HG02884 (cell line): ENCODE measurements at regions not wholly inside any gene's neighbourhood (a gene's known extent, or its start where the extent isn't known, plus 50 kb on each side); places are given as distances from the start of the nearest gene placed in this dataset.
A peak's percentile ranks its signal among the peaks of the same experiment; 100 is the strongest.

Experiments
- ATAC-seq: cut with Tn5 transposase; IDR thresholded peaks from one replicate; pipeline ENCODE4 v1.9.1; 2021; ENCODE audit warnings: mild to moderate bottlenecking, moderate library complexity; ENCODE audit not compliant: unreplicated experiment

GRCh38 chr4:17339376-17339775 is 172.5 kb downstream of the QDPR start:
- ATAC-seq = no peak

- ATAC-seq = no peak
These were observed 174.9 kb downstream of the QDPR start for GRCh38 chr4:17336986-17337385.

GRCh38 chr4:17336524-17336961 is 175.3 kb downstream of the QDPR start:
- peak; percentile 84 for ATAC-seq

GRCh38 chr4:17336069-17336468 is 175.8 kb downstream of the QDPR start:
- ATAC-seq = no peak

- no peak for ATAC-seq
These were observed 176.5 kb downstream of the QDPR start for GRCh38 chr4:17335371-17335770.

GRCh38 chr4:17332478-17332877 is 179.4 kb downstream of the QDPR start:
- ATAC-seq = no peak

GRCh38 chr4:17329046-17329445 is 182.8 kb downstream of the QDPR start:
- ATAC-seq = no peak

GRCh38 chr4:17328141-17328815 is 183.6 kb downstream of the QDPR start:
- no peak for ATAC-seq

GRCh38 chr4:17327591-17327990 is 184.3 kb downstream of the QDPR start:
- no peak for ATAC-seq

- no peak for ATAC-seq
These were observed 185.1 kb downstream of the QDPR start for GRCh38 chr4:17326756-17327155.

GRCh38 chr4:17325098-17325497 is 186.8 kb downstream of the QDPR start:
- no peak for ATAC-seq

- ATAC-seq = no peak
These were observed 187.5 kb downstream of the QDPR start for GRCh38 chr4:17324386-17324830.

- no peak for ATAC-seq
These were observed 188.1 kb downstream of the QDPR start for GRCh38 chr4:17323554-17324385.

GRCh38 chr4:17322514-17322913 is 189.4 kb downstream of the QDPR start:
- no peak for ATAC-seq

GRCh38 chr4:17320046-17320445 is 191.8 kb downstream of the QDPR start:
- ATAC-seq = no peak

GRCh38 chr4:17317526-17317925 is 194.4 kb downstream of the QDPR start:
- no peak for ATAC-seq

GRCh38 chr4:17316566-17316965 is 195.3 kb downstream of the QDPR start:
- ATAC-seq = no peak

GRCh38 chr4:17315459-17315858 is 196.4 kb downstream of the QDPR start:
- ATAC-seq = no peak

- no peak for ATAC-seq
These were observed 198.7 kb downstream of the QDPR start for GRCh38 chr4:17313194-17313593.

GRCh38 chr4:17310269-17310652 is 201.6 kb downstream of the QDPR start:
- no peak for ATAC-seq

GRCh38 chr4:17309567-17310268 is 202.2 kb downstream of the QDPR start:
- ATAC-seq = no peak

GRCh38 chr4:17301869-17302268 is 210.0 kb downstream of the QDPR start:
- ATAC-seq = no peak
